NCI-H2196 treated with DMSO at 0.1 percent for 48 hours (cell line): ENCODE measurements at regions not wholly inside any gene's neighbourhood (a gene's known extent, or its start where the extent isn't known, plus 50 kb on each side); places are given as distances from the start of the nearest gene placed in this dataset.
A peak's percentile ranks its signal among the peaks of the same experiment; 100 is the strongest.

Source experiments
- DNase-seq: peaks from one replicate; lab custom pipeline; 2025; ENCODE audit not compliant: unreplicated experiment; lab: John Stamatoyannopoulos, UW

GRCh38 chr11:33646629-33647028, 54.0 kb downstream of the C11orf91 start:
- DNase-seq = no peak

- DNase-seq = no peak
Observed at GRCh38 chr11:33646168-33646567, 54.5 kb downstream of the C11orf91 start.

GRCh38 chr11:33645686-33646085, 54.9 kb downstream of the C11orf91 start:
- DNase-seq = no peak

GRCh38 chr11:33643167-33643824, 57.3 kb downstream of the C11orf91 start:
- no peak for DNase-seq

GRCh38 chr11:33642461-33643166, 58.0 kb downstream of the C11orf91 start:
- no peak for DNase-seq

- no peak for DNase-seq
Observed at GRCh38 chr11:33640730-33641371, 59.8 kb downstream of the C11orf91 start.

GRCh38 chr11:33638608-33639007, 62.0 kb downstream of the C11orf91 start:
- DNase-seq = no peak

GRCh38 chr11:33636104-33636503, 64.5 kb downstream of the C11orf91 start:
- no peak for DNase-seq

GRCh38 chr11:33635161-33635560, 65.5 kb downstream of the C11orf91 start:
- DNase-seq = no peak

GRCh38 chr11:33634291-33634834, 66.3 kb downstream of the C11orf91 start:
- no peak for DNase-seq

GRCh38 chr11:33633251-33634003, 67.2 kb downstream of the C11orf91 start:
- peak; percentile 81 for DNase-seq

GRCh38 chr11:33631749-33632091, 68.9 kb downstream of the C11orf91 start:
- DNase-seq = no peak

- no peak for DNase-seq
Observed at GRCh38 chr11:33630936-33631748, 69.5 kb downstream of the C11orf91 start.

- no peak for DNase-seq
Observed at GRCh38 chr11:33624083-33624482, 76.5 kb downstream of the C11orf91 start.

GRCh38 chr11:33622806-33623205, 77.8 kb downstream of the C11orf91 start:
- DNase-seq = no peak

- no peak for DNase-seq
Observed at GRCh38 chr11:33622186-33622585, 78.4 kb downstream of the C11orf91 start.

GRCh38 chr11:33620423-33621171, 80.0 kb downstream of the C11orf91 start:
- DNase-seq = no peak

GRCh38 chr11:33618956-33619355, 81.7 kb downstream of the C11orf91 start:
- DNase-seq = no peak

GRCh38 chr11:33618351-33618710, 82.3 kb downstream of the C11orf91 start:
- no peak for DNase-seq
